Activated effector memory CD4-positive, alpha-beta T cell treated with Interleukin-2 at 50 U/mL for 16 hours (primary cell): ENCODE measurements at regions not wholly inside any gene's neighbourhood (a gene's known extent, or its start where the extent isn't known, plus 50 kb on each side); places are given as distances from the start of the nearest gene placed in this dataset.

Experiments
- DNase-seq: peaks from one replicate; pipeline ENCODE4 v3.0.0-alpha.2; 2020

GRCh38 chr19:33900817-33901216, 104.1 kb downstream of the KCTD15 start:
- no peak for DNase-seq

- DNase-seq = no peak
Observed at GRCh38 chr19:33902395-33902794, 105.7 kb downstream of the KCTD15 start.

GRCh38 chr19:33902802-33903488, 106.3 kb downstream of the KCTD15 start:
- no peak for DNase-seq

GRCh38 chr19:33903489-33903850, 106.8 kb downstream of the KCTD15 start:
- DNase-seq = no peak

GRCh38 chr19:33904681-33905080, 108.0 kb downstream of the KCTD15 start:
- no peak for DNase-seq

GRCh38 chr19:33905473-33905936, 108.8 kb downstream of the KCTD15 start:
- no peak for DNase-seq

GRCh38 chr19:33905937-33906577, 109.4 kb downstream of the KCTD15 start:
- DNase-seq = no peak

- no peak for DNase-seq
Observed at GRCh38 chr19:33906578-33907335, 110.1 kb downstream of the KCTD15 start.

- no peak for DNase-seq
Observed at GRCh38 chr19:33910922-33911321, 114.3 kb downstream of the KCTD15 start.

- DNase-seq = no peak
Observed at GRCh38 chr19:33914599-33914998, 117.9 kb downstream of the KCTD15 start.

- no peak for DNase-seq
Observed at GRCh38 chr19:33916792-33917191, 120.1 kb downstream of the KCTD15 start.

- DNase-seq = no peak
Observed at GRCh38 chr19:33919291-33919690, 122.6 kb downstream of the KCTD15 start.

GRCh38 chr19:33921165-33921564, 124.5 kb downstream of the KCTD15 start:
- DNase-seq = no peak

- DNase-seq = no peak
Observed at GRCh38 chr19:33926306-33926705, 129.6 kb downstream of the KCTD15 start.

GRCh38 chr19:33927789-33928457, 131.3 kb downstream of the KCTD15 start:
- no peak for DNase-seq

GRCh38 chr19:33928458-33928950, 131.8 kb downstream of the KCTD15 start:
- DNase-seq = no peak

- DNase-seq = no peak
Observed at GRCh38 chr19:33933931-33934330, 137.3 kb downstream of the KCTD15 start.

- no peak for DNase-seq
Observed at GRCh38 chr19:33938821-33939220, 142.2 kb downstream of the KCTD15 start.

- no peak for DNase-seq
Observed at GRCh38 chr19:33941133-33941532, 144.5 kb downstream of the KCTD15 start.

GRCh38 chr19:33946535-33947264, 150.0 kb downstream of the KCTD15 start:
- no peak for DNase-seq

GRCh38 chr19:33947265-33947964, 150.7 kb downstream of the KCTD15 start:
- no peak for DNase-seq
